Upper lobe of right lung (tissue), 1 donor: ENCODE measurements at regions not wholly inside any gene's neighbourhood (a gene's known extent, or its start where the extent isn't known, plus 50 kb on each side); places are given as distances from the start of the nearest gene placed in this dataset.

Source experiments
- ATAC-seq: fragments of 200-7000 bp; cut with Tn5 transposase; one replicate; pipeline ENCODE4 v1.9.1; 2020; ENCODE audit warnings: mild to moderate bottlenecking, moderate library complexity
- DNase-seq: peaks from one replicate; pipeline ENCODE4 v3.0.0-alpha.2; 2020
- H3K27ac ChIP-seq: fragments of 200-600 bp; one replicate; pipeline ENCODE4 v1.8.0; 2022
- H3K27me3 ChIP-seq: fragments of 200-600 bp; one replicate; pipeline ENCODE4 v1.8.0; 2022; ENCODE audit warnings: mild to moderate bottlenecking
- H3K36me3 ChIP-seq: fragments of 200-600 bp; one replicate; pipeline ENCODE4 v1.8.0; 2022
- H3K4me1 ChIP-seq: fragments of 200-600 bp; one replicate; pipeline ENCODE4 v1.8.0; 2022
- H3K4me3 ChIP-seq: fragments of 200-600 bp; one replicate; pipeline ENCODE4 v1.8.0; 2022; ENCODE audit warnings: mild to moderate bottlenecking
- H3K9me3 ChIP-seq: fragments of 200-600 bp; one replicate; pipeline ENCODE4 v1.8.0; 2022
- intact Hi-C: fragments of 100-400 bp; cut with DNase I; formaldehyde crosslinking; loops from one replicate; pipeline ENCODE4 v1.11.0; 2022
- TF ChIP-seq, protein P1 (sequence below): fragments of 200-600 bp; IDR thresholded peaks from one replicate; pipeline ENCODE4 v1.8.0; 2022; ENCODE audit warnings: antibody characterized with exemption
- donor health status: DM: no; HTN: yes; CAD: no; lungs with severe emphysema.

DNA sequence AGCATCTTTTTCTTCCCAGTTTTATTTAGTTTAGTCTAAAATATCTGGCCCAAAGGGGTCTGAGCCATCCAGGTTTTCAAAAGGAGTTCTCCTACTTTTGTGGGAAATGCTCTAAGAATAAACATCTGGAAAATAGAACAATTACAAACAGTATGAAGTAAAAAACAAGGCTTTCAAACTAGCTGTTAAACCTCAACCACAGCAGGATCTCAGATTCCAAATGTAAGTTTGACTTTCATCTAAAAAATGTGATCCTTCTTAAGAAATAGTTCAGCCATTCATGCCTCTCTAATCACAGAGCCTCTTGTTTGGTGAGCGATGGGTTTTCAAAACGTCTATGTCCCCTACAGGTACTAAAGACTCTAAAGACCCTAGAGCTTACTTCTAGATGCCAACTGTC is 413.5 kb downstream of the DUSP10 start:
- no peak overlapping the region for H3K4me3 ChIP-seq
- ATAC-seq: no peak
- intact Hi-C loops: no loop called here
- H3K36me3 ChIP-seq: no peaks in the 10 kb centered on the region
- H3K27ac ChIP-seq: no peak overlapping the region
- peaks cover 5% of the 10 kb centered on the region for H3K4me1 ChIP-seq
- no peaks in the 10 kb centered on the region for H3K27me3 ChIP-seq
- TF ChIP-seq, protein P1, sequence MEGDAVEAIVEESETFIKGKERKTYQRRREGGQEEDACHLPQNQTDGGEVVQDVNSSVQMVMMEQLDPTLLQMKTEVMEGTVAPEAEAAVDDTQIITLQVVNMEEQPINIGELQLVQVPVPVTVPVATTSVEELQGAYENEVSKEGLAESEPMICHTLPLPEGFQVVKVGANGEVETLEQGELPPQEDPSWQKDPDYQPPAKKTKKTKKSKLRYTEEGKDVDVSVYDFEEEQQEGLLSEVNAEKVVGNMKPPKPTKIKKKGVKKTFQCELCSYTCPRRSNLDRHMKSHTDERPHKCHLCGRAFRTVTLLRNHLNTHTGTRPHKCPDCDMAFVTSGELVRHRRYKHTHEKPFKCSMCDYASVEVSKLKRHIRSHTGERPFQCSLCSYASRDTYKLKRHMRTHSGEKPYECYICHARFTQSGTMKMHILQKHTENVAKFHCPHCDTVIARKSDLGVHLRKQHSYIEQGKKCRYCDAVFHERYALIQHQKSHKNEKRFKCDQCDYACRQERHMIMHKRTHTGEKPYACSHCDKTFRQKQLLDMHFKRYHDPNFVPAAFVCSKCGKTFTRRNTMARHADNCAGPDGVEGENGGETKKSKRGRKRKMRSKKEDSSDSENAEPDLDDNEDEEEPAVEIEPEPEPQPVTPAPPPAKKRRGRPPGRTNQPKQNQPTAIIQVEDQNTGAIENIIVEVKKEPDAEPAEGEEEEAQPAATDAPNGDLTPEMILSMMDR: no peak
- DNase-seq: no peak
- peaks cover 13% of the 10 kb centered on the region for H3K9me3 ChIP-seq

GRCh38 chr1:221331273-221332183 is 410.4 kb downstream of the DUSP10 start:
- no peak overlapping the region for H3K4me3 ChIP-seq
- TF ChIP-seq, protein P1: no peak
- DNase-seq: no peak
- H3K27me3 ChIP-seq: no peaks in the 10 kb centered on the region
- no peaks in the 10 kb centered on the region for H3K36me3 ChIP-seq
- intact Hi-C loops: no loop called here
- H3K27ac ChIP-seq: no peak overlapping the region
- H3K9me3 ChIP-seq: peaks cover 13% of the 10 kb centered on the region
- ATAC-seq: no peak
- peaks cover 22% of the 10 kb centered on the region for H3K4me1 ChIP-seq

GRCh38 chr1:221334062-221334461 is 407.8 kb downstream of the DUSP10 start:
- H3K4me3 ChIP-seq: no peak overlapping the region

DNA sequence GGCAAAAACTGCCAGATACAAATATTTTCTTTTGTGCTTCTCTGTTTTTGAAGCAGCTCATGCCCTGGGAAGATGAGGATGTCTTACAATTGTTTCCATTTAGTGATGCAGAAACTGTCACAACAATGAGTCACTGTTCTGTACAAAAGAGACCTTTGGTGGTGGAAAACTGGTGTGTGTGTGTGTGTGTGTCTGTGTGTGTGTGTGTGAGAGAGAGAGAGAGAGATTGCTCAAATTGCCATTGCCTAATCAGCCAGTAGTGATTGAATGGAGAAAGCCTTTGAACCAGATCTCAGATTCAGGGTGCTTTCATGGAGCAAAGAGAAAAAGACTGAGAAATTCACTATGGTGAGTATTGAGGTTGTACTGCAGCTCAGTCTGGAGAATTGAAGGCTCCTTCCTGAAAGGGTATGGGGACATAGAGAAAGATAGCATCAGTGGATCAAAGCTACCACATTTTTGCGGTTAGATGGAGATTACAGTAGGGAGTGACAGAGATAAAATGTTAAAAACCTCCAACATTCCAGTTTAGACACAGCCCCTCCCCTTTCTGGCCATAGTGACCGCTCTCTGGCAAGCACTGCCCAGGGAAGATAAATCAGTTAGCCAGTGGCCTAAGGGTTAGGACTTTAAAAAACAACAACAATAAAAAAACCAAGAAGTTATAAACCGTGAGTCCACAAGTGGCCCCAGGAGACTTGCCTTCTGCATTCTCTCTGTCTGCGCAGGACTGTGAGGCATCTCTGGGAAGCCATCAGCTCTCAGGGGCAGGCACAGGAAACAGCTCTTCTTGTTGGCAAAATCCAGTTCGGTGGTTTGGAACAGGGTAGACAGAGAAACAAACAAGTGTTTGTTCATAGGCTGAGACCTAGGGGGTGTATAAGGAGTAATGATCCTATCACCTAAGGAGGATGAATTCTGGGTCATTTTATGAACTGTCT is 406.5 kb downstream of the DUSP10 start:
- intact Hi-C loops: no loop called here

More at GRCh38 chr1:221334062-221334461, 407.8 kb downstream of the DUSP10 start:
- ATAC-seq: peak; percentile 71
- Histone ChIP-seq H3K27ac (peak overlapping the region; percentile 51), H3K36me3 (no peaks in the 10 kb centered on the region), H3K27me3 (no peaks in the 10 kb centered on the region), H3K4me1 (peaks cover 25% of the 10 kb centered on the region), H3K9me3 (peaks cover 13% of the 10 kb centered on the region)
- intact Hi-C loops: no loop called here
- DNase-seq: no peak
- TF ChIP-seq, protein P1: no peak

GRCh38 chr1:221336126-221336525 is 405.8 kb downstream of the DUSP10 start:
- ATAC-seq: no peak
- intact Hi-C loops: no loop called here

More for the DNA sequence above, 406.5 kb downstream of the DUSP10 start:
- Histone ChIP-seq H3K27me3 (no peaks in the 10 kb centered on the region), H3K4me3 (no peak overlapping the region), H3K9me3 (peaks cover 13% of the 10 kb centered on the region), H3K36me3 (no peaks in the 10 kb centered on the region), H3K4me1 (peaks cover 25% of the 10 kb centered on the region), H3K27ac (peak overlapping the region; percentile 67)
- ATAC-seq (peak; percentile 48), DNase-seq (no peak)
- TF ChIP-seq, protein P1: no peak

More at GRCh38 chr1:221336126-221336525, 405.8 kb downstream of the DUSP10 start:
- Histone ChIP-seq H3K9me3 (peaks cover 10% of the 10 kb centered on the region), H3K27ac (peak overlapping the region; percentile 67), H3K27me3 (no peaks in the 10 kb centered on the region), H3K36me3 (no peaks in the 10 kb centered on the region), H3K4me1 (peaks cover 25% of the 10 kb centered on the region), H3K4me3 (no peak overlapping the region)
- no peak for DNase-seq
- TF ChIP-seq, protein P1: no peak
